Muscle of arm (tissue), 1 donor: ENCODE measurements at regions not wholly inside any gene's neighbourhood (a gene's known extent, or its start where the extent isn't known, plus 50 kb on each side); places are given as distances from the start of the nearest gene placed in this dataset.

Experiments used
- DNase-seq: peaks from one replicate; pipeline ENCODE4 v3.0.0-alpha.2; 2013

DNA sequence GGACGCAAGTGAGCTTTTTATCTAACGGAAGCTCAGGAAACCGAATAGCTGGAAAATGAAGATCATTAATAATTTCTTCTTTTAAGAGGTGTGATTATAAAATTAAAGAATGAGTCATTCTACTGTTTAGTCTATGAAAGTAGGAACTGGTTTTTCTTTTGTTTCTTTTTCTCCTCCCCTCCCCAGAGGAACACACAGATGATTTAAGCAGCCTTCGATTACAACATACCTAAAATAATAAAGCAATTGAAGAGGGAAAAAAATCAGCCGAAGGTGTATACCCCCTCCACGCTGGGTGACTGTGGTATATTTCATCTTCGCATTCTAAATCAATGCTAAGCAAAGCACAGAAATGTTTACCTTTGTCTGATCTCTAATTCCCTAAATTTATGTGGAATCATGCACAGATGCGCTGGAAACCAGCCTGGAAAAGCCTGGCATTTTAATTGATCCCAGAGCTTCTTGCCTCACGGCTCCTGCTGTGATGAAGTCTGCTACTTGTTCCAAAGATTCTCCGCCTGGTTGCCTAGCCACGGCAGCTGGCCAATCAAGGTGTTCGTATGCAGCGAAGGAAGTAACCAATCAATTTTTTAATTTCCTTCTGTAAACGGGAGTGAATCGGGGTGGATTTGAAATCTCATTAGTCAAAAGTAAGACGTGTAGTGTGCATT, 133.9 kb downstream of the FANCF start:
- DNase-seq = no peak

DNA sequence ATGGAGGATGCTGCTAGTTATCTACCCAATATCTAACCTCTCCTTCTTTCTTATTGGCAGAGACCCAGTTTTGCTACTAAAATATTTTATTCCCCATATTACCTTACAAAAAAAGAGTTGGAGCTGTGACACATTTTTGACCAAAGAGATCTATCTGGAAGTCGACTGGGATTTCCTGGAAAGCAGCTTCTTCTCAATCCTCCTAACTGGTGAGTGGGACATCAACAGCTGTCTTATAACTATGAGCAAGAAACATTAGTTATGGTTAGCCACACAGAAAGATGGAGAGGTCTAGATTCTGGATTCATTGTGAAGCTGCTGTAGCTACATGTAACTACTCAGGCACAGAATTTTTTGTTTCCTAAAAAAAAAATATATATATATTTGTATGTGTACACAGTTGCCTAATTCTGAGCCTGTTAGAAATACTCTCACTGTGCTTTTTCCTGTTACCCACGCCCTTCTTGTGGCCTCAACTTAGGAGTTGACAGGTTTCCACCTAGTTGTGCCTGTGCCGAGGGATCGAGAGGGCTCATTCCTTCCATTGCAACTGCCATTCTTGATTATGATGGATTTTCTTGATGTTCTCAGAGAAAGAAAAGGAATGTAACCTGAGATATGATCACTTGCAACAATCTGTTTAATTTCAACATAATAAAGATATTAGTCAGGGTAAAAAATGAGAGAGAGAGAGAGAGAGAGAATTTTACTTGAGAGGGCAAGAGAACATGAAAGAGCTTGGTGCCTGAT, 142.0 kb downstream of the SLC17A6 start:
- no peak for DNase-seq

GRCh38 chr11:22479208-22479607, 141.0 kb downstream of the SLC17A6 start:
- peak; percentile 71 for DNase-seq

DNA sequence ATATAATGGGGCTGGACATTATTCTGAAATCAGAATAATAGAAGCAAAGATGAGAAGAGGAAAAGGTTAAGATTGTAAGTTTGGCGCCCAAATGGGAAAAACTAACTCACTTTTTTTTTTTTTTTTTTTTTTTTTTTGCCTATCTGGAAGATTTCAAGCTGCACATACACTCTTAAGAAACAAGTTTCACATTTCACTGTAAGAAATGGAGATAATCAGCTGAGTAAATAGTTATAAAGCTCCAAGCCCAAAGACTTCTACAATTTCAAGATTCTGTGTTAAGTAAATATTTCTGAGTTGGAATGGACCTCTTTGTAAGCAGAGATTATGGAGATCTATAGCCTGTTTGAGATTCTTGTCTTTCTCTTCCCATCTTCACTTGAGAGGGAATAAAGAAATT, 140.0 kb downstream of the SLC17A6 start:
- DNase-seq = no peak

- no peak for DNase-seq
Measured at GRCh38 chr11:22477312-22477711, 139.1 kb downstream of the SLC17A6 start.

- DNase-seq = no peak
Measured at GRCh38 chr11:22476589-22476988, 138.4 kb downstream of the SLC17A6 start.

GRCh38 chr11:22474616-22475015, 136.4 kb downstream of the SLC17A6 start:
- DNase-seq = no peak

DNA sequence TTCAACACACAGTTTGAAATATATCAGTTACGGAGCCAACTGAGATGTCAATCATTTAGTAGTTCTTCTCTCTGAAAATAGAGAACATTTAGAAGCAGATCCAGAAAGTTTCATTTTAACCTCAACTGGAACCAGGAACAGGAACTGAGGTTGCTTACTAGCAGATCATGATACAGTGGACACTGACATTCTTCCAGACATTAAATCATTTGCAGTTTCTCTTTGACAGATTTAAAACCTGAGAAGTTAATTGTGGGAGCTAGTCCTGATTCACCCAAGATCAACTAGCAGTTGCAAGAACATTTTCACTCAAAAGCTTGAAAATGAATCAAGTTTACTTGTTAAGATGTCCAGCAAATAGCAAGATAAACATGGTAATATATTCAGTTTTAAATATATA, 135.4 kb downstream of the SLC17A6 start:
- no peak for DNase-seq

GRCh38 chr11:22472306-22472705, 134.1 kb downstream of the SLC17A6 start:
- DNase-seq = no peak

GRCh38 chr11:22471385-22471784, 133.2 kb downstream of the SLC17A6 start:
- DNase-seq = no peak

DNA sequence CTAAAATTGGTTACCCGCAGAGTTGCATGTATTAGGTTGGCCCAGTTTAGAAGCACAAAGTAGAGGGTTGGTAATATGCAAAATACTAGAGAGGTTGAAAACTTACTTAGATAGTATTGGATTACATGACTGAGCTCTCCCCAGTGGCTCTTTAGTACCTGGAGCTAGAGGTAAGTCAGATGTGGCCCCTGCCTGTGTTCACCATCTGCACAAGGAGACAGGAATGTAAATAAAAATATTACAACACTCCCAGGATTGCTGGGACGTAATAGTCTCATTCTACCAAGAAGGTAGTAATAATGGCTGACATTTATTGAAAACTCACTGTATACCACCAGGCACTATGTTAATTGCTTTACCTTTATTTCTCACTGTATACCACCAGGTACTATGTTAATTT, 129.6 kb downstream of the SLC17A6 start:
- DNase-seq = no peak

GRCh38 chr11:22467248-22467647, 129.1 kb downstream of the SLC17A6 start:
- DNase-seq = no peak

DNA sequence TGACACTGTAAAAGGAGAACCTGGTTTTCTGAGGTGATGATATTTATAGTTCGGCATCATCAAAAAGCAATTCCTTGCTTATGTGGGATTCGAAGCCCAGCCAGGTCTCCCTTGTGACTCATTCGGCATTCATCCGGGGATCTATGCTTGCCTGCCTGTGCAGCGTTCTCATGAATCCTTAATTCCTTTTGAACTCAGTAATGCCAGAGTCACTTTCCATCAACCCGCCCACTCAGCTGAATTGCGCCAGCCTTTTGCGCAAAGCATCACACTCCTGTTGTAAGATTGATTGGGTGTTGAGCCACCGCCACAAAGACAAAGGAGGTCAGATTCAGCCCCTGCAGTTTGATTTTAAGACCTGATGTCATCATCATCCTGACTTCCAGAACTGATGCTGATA, 128.6 kb downstream of the SLC17A6 start:
- peak; percentile 52 for DNase-seq

GRCh38 chr11:22466351-22466750, 128.2 kb downstream of the SLC17A6 start:
- DNase-seq = no peak

- no peak for DNase-seq
Measured at GRCh38 chr11:22465620-22466019, 127.4 kb downstream of the SLC17A6 start.

GRCh38 chr11:22461626-22462025, 123.4 kb downstream of the SLC17A6 start:
- no peak for DNase-seq

DNA sequence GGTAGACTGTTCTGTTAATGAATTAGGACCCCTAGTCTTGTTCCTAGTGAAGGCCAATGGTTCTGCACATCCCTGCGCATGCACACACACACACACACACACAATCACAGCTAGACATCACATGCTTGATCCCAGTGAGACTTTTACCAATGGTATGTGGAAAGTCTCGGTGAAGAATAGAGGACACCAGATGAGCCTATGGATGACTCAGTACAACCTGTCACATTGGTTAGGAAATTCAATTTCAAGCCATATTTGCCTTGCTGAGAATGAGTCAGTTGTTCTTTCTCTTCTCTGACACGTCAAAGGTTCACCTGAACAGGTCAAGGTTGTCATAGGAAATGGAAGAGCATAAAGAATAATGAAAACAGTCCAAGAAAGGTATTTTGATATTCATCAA, 122.0 kb downstream of the SLC17A6 start:
- no peak for DNase-seq

GRCh38 chr11:22459048-22459447, 120.9 kb downstream of the SLC17A6 start:
- no peak for DNase-seq

DNA sequence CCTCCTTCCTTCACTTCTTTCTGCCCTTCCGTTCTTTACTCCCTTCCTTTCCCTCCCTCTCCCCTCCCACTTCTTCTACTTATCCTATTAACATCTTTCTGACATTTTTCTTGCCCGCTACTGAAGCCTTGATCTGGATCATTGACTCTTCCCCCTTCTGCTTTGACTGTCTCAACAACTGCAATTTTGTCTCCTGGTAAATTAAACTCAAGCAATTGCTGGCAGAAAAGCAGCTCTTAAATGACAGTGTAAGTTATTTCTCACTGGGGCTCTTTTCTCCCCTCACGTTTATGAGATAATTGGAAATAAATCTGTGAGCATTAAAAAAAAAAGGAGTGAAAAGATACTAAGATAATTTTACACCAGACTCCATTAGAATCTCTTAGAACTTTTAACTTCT, 120.0 kb downstream of the SLC17A6 start:
- no peak for DNase-seq

DNA sequence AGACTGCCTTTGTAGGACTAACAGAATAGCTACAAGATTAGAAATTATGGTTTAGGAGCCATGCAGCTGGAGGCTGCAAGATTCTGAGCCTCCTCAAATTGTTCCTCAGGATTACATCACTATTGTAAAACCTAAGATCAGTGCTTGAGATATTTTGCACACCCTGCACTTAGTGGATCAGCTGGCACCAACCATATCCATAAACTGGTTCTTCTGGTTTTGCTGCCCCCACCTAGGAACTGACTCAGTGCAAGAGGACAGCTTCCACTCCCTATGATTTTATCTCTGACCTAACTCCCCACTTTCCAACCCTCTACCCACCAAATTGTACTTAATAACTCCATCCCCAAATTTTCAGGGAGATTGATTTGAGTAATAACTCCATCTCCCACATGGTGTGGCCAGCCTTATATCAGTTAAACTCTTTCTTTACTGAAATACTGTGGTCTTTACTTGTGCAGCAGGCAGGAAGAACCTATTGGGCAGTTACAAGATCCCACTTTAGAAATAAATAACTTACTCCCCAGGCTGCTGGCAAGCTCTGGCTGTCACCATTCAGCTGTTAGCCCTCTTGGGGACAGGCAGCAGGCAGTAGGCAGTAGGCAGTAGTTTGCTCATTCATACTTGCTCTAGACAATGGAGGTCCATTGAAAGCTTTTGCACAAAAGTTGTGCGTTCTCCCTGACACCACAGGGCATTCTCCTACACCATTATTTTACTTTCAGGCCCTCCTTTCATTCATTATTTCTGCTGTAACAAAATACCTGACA, 119.0 kb downstream of the SLC17A6 start:
- no peak for DNase-seq

GRCh38 chr11:22454461-22455090, 116.4 kb downstream of the SLC17A6 start:
- no peak for DNase-seq

GRCh38 chr11:22449441-22449840, 111.3 kb downstream of the SLC17A6 start:
- no peak for DNase-seq
